ENCODE measurements at regions not wholly inside any gene's neighbourhood (a gene's known extent, or its start where the extent isn't known, plus 50 kb on each side); places are given as distances from the start of the nearest gene placed in this dataset.

DNA sequence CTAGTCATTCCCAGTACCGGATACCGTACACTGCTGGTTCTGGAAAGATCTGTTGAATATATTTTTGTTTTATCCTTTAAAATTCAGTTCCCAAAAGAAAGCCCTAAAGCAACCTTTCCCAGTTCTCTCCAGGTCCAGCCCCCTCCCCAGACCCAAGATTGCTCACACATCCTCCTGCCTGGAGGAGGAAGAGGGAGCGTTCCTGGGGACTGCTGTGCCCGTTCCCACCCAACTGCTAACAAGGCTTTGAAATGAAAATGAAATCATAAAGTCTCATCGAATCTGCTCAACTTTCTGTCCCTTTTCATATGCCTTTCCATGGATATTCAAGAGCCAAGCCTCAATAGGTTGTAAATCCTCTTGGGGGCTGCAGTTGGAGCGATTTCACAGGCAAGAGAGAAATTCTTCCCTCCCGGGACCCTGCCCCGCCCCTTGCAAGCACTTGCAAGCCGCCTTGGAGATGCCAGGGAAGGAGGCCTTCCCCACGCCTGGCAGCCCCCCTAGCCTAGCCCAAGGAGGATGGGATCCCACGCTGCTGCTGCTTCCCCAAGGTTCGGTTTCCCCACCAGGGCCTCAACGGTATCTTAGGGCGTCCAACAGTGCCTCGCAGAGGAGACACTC lies 113.2 kb upstream of the CACHD1 start:
- no peak for DNase-seq (ENCODE audit: low read depth, low spot score)
- no peak overlapping the region for H3K4me3 ChIP-seq (ENCODE audit: low read length)

GRCh38 chr1:64357422-64357821 lies 112.5 kb upstream of the CACHD1 start:
- no peak for DNase-seq (ENCODE audit: low read depth, low spot score)
- H3K4me3 ChIP-seq (ENCODE audit: low read length), result no peak overlapping the region

DNA sequence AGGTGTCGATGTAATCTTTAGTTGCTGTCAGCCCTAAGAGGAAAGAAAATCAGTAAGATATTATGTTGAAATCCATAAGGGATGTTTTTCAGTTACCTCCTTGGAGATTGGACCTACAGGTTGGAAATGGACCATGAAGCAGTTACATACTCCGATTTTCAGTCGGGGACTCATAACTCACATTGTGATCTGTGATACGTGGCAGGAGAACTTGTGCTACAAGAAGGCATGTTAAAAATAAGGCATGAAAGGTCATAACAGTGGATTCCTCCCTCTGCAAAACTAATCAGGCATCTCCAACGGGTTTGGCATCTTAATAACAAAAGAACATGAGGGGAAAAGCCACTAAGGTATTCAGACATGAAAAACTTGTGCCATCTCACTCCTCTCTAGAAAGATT lies 111.2 kb upstream of the CACHD1 start:
- no peak for DNase-seq (ENCODE audit: low read depth, low spot score)
- H3K4me3 ChIP-seq (ENCODE audit: low read length), result no peak overlapping the region

GRCh38 chr1:64361974-64362373 lies 108.0 kb upstream of the CACHD1 start:
- DNase-seq (ENCODE audit: low read depth, low spot score), result no peak
- no peak overlapping the region for H3K4me3 ChIP-seq (ENCODE audit: low read length)

DNA sequence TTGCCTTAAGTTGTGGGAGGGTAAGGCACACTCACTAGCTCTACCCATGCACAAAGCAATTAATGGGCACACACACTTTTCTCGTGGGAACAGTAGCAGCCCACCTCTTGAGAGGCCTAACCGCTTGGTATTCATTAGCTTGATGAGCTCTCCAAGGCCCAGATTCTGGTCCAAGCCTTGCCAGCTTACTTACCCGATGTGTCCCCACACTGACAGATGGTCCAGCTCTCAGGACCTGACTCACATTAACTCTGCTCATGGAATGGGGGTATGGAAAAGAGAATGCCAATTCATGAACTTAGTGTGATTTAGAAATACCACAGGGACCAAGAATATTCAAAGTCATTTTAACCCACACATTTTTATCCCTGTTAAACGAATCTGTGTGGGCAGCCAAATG lies 106.8 kb upstream of the CACHD1 start:
- DNase-seq (ENCODE audit: low read depth, low spot score), result no peak
- no peak overlapping the region for H3K4me3 ChIP-seq (ENCODE audit: low read length)

GRCh38 chr1:64363616-64364015 lies 106.3 kb upstream of the CACHD1 start:
- H3K4me3 ChIP-seq (ENCODE audit: low read length), result no peak overlapping the region
- DNase-seq (ENCODE audit: low read depth, low spot score), result no peak

GRCh38 chr1:64366821-64367220 lies 103.1 kb upstream of the CACHD1 start:
- H3K4me3 ChIP-seq (ENCODE audit: low read length), result no peak overlapping the region
- DNase-seq (ENCODE audit: low read depth, low spot score), result no peak

- no peak overlapping the region for H3K4me3 ChIP-seq (ENCODE audit: low read length)
- DNase-seq (ENCODE audit: low read depth, low spot score), result no peak
These were observed 101.6 kb upstream of the CACHD1 start for GRCh38 chr1:64368344-64368743.

- no peak for DNase-seq (ENCODE audit: low read depth, low spot score)
These were observed 91.1 kb upstream of the CACHD1 start for GRCh38 chr1:64378826-64379225.

GRCh38 chr1:64387389-64388285 lies 82.3 kb upstream of the CACHD1 start:
- H3K4me3 ChIP-seq (ENCODE audit: low read length), result no peak overlapping the region
- DNase-seq (ENCODE audit: low read depth, low spot score), result no peak

More at GRCh38 chr1:64378826-64379225, 91.1 kb upstream of the CACHD1 start:
- no peak overlapping the region for H3K4me3 ChIP-seq (ENCODE audit: low read length)

DNA sequence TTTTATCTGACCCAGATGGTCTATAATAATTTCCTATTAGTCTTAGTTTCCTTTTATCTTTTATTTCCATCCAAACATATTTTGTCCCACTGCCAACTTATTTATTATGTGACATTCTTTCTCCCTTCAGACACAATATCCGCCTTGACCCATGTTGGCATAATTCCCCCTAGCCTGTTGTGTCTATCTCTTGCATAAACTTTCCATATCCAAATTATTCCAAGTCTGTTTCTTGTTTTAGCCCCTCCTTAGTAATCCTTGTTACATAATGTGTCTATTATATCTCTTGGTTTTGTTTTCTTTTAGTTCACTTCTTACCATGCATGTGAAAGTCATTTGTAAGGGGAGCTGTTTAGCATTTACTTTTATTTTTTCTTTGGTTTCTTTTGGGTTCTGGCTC lies 81.6 kb upstream of the CACHD1 start:
- no peak for DNase-seq (ENCODE audit: low read depth, low spot score)

DNA sequence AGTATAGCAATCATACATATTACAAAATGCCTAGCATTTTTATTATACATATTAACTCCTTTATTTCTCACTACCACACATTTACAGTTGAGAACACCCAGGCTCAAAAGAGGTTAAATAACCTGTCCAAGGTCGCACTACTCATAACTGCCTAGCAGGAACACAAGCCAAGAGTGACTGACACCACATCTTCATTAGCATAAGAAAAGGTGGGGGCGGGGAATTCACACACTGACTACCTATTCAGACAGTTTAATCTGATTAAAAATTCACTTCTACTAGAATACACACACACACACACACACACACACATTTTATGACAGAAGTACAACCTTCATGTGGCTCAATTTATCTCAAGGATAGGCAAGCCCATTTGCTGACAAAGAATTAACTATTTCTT lies 77.8 kb upstream of the CACHD1 start:
- DNase-seq (ENCODE audit: low read depth, low spot score), result no peak
- H3K4me3 ChIP-seq (ENCODE audit: low read length), result no peak overlapping the region

More for the DNA sequence above, 81.6 kb upstream of the CACHD1 start:
- no peak overlapping the region for H3K4me3 ChIP-seq (ENCODE audit: low read length)

DNA sequence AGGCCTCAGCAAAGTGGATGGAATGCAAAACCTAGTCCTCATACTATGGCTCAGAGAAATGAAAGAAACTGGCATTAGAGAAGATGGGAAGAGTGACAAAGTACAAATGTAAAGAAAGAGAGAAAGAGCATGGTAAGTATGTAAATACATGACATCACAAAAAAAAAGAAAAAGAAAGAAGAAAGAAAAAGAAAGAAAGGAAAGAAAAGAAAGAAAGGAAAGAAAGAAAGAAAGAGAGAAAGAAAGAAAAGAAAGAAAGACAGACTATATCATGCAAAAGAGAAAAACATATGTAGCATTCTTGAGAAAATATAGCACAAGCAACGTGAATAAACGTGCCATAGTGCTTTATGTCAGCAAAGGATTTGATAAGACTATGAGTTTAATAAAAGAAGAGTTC lies 76.1 kb upstream of the CACHD1 start:
- no peak for DNase-seq (ENCODE audit: low read depth, low spot score)
- H3K4me3 ChIP-seq (ENCODE audit: low read length), result no peak overlapping the region

DNA sequence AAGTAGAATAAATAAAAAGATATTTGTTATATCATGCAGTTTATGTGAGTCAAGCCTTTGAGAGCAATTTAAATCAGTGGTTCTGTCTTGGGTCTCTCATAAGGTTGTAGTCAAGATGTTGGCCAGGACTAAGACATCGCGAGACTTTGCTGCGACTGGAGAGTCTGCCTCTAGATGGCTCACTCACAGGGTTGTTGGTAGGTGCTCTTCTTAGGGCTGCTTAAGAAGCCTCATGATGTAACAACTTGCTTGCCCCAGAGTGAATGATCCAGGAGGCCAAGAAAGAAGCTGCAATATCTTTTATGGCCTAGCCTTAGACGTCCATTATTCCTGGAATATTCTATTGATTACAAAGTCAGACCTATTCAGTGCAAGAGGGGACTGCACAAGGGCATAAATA lies 73.1 kb upstream of the CACHD1 start:
- peak; percentile 24 for DNase-seq (ENCODE audit: low read depth, low spot score)
- no peak overlapping the region for H3K4me3 ChIP-seq (ENCODE audit: low read length)

DNA sequence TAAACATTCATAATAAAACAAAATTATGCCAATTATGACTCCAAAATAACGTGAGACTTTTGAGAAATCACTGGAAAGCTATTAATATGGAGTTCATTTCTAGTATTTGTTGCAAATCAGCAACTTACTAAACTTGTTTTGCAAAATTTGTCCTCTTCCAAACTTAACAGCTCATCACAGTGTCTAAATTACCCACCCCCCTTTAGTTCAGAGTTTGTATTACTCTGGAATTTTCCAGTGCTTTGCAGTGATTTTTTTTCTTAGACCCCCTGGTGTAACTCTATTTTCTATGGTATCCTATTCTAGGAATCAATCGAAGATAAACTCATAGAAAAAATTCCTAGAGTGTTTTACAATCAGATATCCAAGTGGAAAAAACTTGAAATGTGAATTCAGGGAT lies 72.4 kb upstream of the CACHD1 start:
- no peak for DNase-seq (ENCODE audit: low read depth, low spot score)
- no peak overlapping the region for H3K4me3 ChIP-seq (ENCODE audit: low read length)

- DNase-seq (ENCODE audit: low read depth, low spot score), result no peak
- no peak overlapping the region for H3K4me3 ChIP-seq (ENCODE audit: low read length)
These were observed 71.0 kb upstream of the CACHD1 start for GRCh38 chr1:64398936-64399335.

DNA sequence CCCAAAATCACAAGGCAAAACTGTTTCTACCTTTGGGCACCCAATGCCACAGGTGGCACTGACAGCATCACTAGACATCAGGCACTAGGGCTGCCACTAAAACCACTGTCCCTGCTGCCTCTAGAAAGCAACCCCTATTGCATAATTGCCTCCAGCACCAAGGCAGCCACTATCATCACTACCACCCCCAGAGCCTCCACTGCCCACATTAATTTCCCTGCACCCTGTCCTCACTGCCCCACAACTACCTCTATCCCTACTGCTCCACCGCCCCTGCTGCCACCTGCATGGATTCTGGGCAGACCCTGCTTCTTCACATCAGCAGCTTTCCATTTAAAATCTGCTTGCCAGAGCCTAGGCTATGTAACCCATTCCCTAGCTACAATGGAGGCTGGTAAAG lies 68.6 kb upstream of the CACHD1 start:
- DNase-seq (ENCODE audit: low read depth, low spot score), result no peak
- no peak overlapping the region for H3K4me3 ChIP-seq (ENCODE audit: low read length)

DNA sequence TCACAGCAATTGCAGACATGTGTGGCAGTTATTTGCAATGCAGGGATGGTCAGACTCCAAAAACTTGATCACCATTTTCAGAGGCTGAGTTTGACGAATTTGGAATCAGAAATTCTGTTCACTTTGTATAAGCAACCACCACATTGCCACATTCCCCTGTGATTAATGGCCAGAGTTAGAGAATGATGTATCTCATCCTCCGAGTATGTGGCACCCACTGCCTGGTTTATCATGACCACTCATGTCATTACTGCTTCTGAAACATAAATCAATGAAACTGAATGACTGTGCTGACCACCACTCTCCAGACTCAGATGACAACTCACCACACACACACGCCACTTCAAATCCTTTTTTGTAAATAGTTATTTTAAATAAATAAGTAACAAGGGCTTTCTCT lies 66.6 kb upstream of the CACHD1 start:
- no peak overlapping the region for H3K4me3 ChIP-seq (ENCODE audit: low read length)
- DNase-seq (ENCODE audit: low read depth, low spot score), result no peak

- no peak for DNase-seq (ENCODE audit: low read depth, low spot score)
- no peak overlapping the region for H3K4me3 ChIP-seq (ENCODE audit: low read length)
These were observed 65.7 kb upstream of the CACHD1 start for GRCh38 chr1:64404202-64404601.

GRCh38 chr1:64405833-64406232 lies 64.1 kb upstream of the CACHD1 start:
- no peak overlapping the region for H3K4me3 ChIP-seq (ENCODE audit: low read length)
- DNase-seq (ENCODE audit: low read depth, low spot score), result no peak

- no peak for DNase-seq (ENCODE audit: low read depth, low spot score)
These were observed 59.7 kb upstream of the CACHD1 start for GRCh38 chr1:64410217-64410616.

More at GRCh38 chr1:64410217-64410616, 59.7 kb upstream of the CACHD1 start:
- H3K4me3 ChIP-seq (ENCODE audit: low read length), result no peak overlapping the region
